Left colon (tissue), 2 donors: ENCODE measurements at regions not wholly inside any gene's neighbourhood (a gene's known extent, or its start where the extent isn't known, plus 50 kb on each side); places are given as distances from the start of the nearest gene placed in this dataset.

Experiments used
- ATAC-seq: fragments of 200-7000 bp; cut with Tn5 transposase; one replicate; pipeline ENCODE4 v1.9.1; 2020; ENCODE audit warnings: mild to moderate bottlenecking, moderate library complexity
- DNase-seq, 2 donors: peaks; one replicate each; pipeline ENCODE4 v3.0.0-alpha.2; 2020
- intact Hi-C, 2 donors: fragments of 100-400 bp; cut with DNase I in 1 of 2; cut with micrococcal nuclease in 1 of 2; formaldehyde crosslinking; loops; one replicate each; pipeline versions ENCODE4 v1.11.2 to v1.14.0; 2022; cut with DNase I, micrococcal nuclease
- donor health status: DM: no; HTN: no; CAD: no.
- donor health status: DM: yes; HTN: yes; CAD: no.

GRCh38 chr2:43052944-43053306 lies 173.5 kb downstream of the ZFP36L2 start:
- DNase-seq (no peak), ATAC-seq (no peak)
- intact Hi-C loops, result no loop called here

- peak; percentile 51 for ATAC-seq
- DNase-seq, result peak in 1 of 2 donors; percentile 12
- intact Hi-C loops, result no loop called here
Measured at GRCh38 chr2:43052204-43052943, 174.0 kb downstream of the ZFP36L2 start.

- intact Hi-C loops, result no loop called here
- peak in 1 of 2 donors; percentile 61 for DNase-seq
- peak; percentile 90 for ATAC-seq
Measured at GRCh38 chr2:43051338-43051737, 175.1 kb downstream of the ZFP36L2 start.

GRCh38 chr2:43050866-43051265 lies 175.5 kb downstream of the ZFP36L2 start:
- ATAC-seq, result peak; percentile 49
- peak in 1 of 2 donors; percentile 25 for DNase-seq
- intact Hi-C loops, result no loop called here

GRCh38 chr2:43049836-43050801 lies 176.3 kb downstream of the ZFP36L2 start:
- no peak for ATAC-seq
- DNase-seq, result peak in 1 of 2 donors; percentile 19
- intact Hi-C loops, result no loop called here

- intact Hi-C loops, result no loop called here
- no peak for ATAC-seq
- DNase-seq, result peak in 1 of 2 donors; percentile 19
Measured at GRCh38 chr2:43047187-43047780, 179.1 kb downstream of the ZFP36L2 start.

GRCh38 chr2:43045866-43046265 lies 180.5 kb downstream of the ZFP36L2 start:
- DNase-seq (no peak), ATAC-seq (no peak)
- intact Hi-C loops, result no loop called here

GRCh38 chr2:43044093-43044681 lies 182.2 kb downstream of the ZFP36L2 start:
- peak in 1 of 2 donors; percentile 21 for DNase-seq
- intact Hi-C loops, result no loop called here

GRCh38 chr2:43043553-43043870 lies 182.9 kb downstream of the ZFP36L2 start:
- ATAC-seq, result no peak
- intact Hi-C loops, result no loop called here
- no peak for DNase-seq

More at GRCh38 chr2:43044093-43044681, 182.2 kb downstream of the ZFP36L2 start:
- no peak for ATAC-seq

GRCh38 chr2:43041661-43042360 lies 184.6 kb downstream of the ZFP36L2 start:
- ATAC-seq (peak; percentile 27), DNase-seq (no peak)
- intact Hi-C loops, result no loop called here

GRCh38 chr2:43041173-43041591 lies 185.2 kb downstream of the ZFP36L2 start:
- DNase-seq (no peak), ATAC-seq (peak; percentile 17)
- intact Hi-C loops, result no loop called here

- no peak for DNase-seq
- ATAC-seq, result peak; percentile 28
Measured at GRCh38 chr2:43040084-43040854, 186.1 kb downstream of the ZFP36L2 start.

GRCh38 chr2:43039376-43040080 lies 186.9 kb downstream of the ZFP36L2 start:
- intact Hi-C loops, result no loop called here
- ATAC-seq (peak; percentile 5), DNase-seq (no peak)

More at GRCh38 chr2:43040084-43040854, 186.1 kb downstream of the ZFP36L2 start:
- intact Hi-C loops, result no loop called here

- intact Hi-C loops, result no loop called here
- no peak for DNase-seq
- ATAC-seq, result no peak
Measured at GRCh38 chr2:43038696-43039094, 187.7 kb downstream of the ZFP36L2 start.

GRCh38 chr2:43038034-43038695 lies 188.2 kb downstream of the ZFP36L2 start:
- ATAC-seq (no peak), DNase-seq (no peak)
- intact Hi-C loops, result no loop called here

GRCh38 chr2:43035922-43036321 lies 190.5 kb downstream of the ZFP36L2 start:
- intact Hi-C loops, result no loop called here
- DNase-seq (no peak), ATAC-seq (no peak)

- intact Hi-C loops, result no loop called here
- no peak for DNase-seq
- no peak for ATAC-seq
Measured at GRCh38 chr2:43034921-43035320, 191.5 kb downstream of the ZFP36L2 start.
